NCI-H2227 treated with DMSO at 0.1 percent for 48 hours (cell line): ENCODE measurements at regions not wholly inside any gene's neighbourhood (a gene's known extent, or its start where the extent isn't known, plus 50 kb on each side); places are given as distances from the start of the nearest gene placed in this dataset.
"Not testable (repeated sequence)": the region's sequence is repeated elsewhere in the genome, so short reads cannot be mapped to it uniquely, and the experiment has no call there.

Experiments
- DNase-seq: peaks from one replicate; lab custom pipeline; 2025; lab: John Stamatoyannopoulos, UW

- no peak for DNase-seq
These were observed 212.7 kb downstream of the TPBG start for GRCh38 chr6:82576284-82576683.

GRCh38 chr6:82584194-82584695 lies 220.6 kb downstream of the TPBG start:
- no peak for DNase-seq

- DNase-seq = no peak
These were observed 221.2 kb downstream of the TPBG start for GRCh38 chr6:82584856-82585255.

- DNase-seq = no peak
These were observed 224.4 kb downstream of the TPBG start for GRCh38 chr6:82588020-82588419.

DNA sequence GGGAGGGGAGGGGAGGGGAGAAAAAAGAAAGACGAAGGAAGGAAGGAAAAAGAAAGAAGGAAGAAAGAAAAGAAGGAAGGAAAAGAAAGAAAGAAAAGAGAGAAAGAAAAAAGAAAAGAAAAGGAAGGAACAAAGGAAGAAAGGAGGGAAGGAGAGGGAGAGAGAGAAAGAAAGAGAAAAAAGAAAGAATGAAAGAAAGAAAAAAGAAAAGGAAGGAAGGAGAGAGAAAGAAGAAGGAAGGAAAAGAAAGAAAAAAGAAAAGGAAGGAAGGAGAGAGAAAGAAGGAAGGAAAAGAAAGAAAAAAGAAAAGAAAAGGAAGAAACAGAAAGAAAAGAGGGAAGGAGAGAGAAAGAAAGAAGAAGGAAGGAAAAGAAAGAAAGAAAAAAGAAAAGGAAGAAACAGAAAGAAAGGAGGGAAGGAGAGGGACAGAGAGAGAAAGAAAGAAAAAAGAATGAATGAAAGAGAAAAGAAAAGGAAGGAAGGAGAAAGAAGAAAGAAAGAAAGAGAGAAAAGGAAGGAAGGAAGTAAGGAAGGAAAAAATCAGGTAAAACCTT lies 225.3 kb downstream of the TPBG start:
- no peak for DNase-seq

DNA sequence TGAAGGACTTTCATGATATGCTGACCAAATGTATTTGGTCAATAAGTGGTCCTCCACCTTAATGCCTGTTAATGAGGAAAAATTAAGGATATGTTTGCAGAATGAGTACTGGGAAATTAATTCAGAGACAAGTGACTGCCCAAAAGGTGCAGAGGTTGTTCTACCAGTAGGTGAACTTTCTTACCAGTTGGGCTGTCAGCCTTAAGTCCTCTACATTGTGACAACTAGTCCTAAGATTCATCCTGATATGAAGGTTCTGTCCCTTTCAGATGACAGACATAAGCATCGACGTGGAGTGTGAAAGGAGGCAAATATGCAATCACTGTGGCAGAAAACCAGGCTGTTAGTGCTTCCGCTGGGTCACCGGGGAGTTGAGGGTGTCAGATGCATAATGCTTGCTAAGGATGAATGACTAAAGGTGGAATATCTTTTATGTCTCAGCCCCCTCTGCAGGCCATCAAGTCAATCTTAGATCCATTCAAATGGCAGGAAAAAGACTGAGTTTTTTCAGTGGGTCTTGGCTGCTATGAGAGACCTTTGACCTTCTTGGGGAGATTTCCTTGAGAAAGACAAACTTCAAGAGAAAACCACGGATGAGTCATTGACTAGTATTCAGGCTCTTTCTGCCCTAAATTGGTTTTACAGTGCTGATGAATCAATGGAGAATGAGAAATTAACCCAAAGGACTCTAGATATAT lies 226.0 kb downstream of the TPBG start:
- DNase-seq = no peak

- DNase-seq = no peak
These were observed 233.6 kb downstream of the TPBG start for GRCh38 chr6:82597201-82597600.

DNA sequence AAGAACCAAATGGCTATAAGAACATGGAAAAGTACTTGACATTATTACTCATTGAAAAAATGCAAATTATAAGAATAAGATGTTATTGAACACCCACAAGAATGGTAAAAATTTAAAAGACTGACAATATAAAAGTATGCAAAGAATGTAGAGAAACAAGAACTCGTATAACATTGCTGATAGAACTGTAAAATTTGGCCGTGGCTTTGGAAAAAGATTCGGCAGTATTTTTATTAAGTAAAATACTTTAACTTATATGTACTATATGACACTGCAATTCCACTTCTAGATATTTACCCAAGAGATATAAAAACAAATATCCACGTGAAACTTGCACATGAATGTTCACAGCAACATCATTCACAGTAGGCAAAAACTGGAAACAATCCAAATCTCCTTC lies 239.2 kb downstream of the TPBG start:
- DNase-seq = no peak

DNA sequence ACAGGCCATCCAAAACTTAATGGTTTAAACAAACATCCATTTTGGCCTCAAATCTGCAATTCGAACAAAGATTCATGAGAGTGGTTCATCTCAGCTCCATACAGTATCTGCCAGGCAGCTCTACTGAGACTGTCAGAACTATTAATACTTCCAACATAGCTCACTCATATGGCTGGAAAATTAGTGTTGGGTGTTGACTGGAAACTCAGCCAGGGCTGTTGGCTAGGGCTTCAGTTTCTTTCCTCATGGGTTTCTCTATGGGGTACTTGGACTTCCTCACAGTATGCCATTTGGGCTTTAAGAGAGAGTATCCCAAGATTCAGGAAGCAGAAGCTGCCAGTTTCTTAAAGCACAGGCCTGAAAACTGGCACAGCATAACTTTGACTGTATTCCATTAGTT lies 240.3 kb downstream of the TPBG start:
- no peak for DNase-seq

- no peak for DNase-seq
These were observed 244.5 kb downstream of the TPBG start for GRCh38 chr6:82607998-82608725.

- no peak for DNase-seq
These were observed 245.2 kb downstream of the TPBG start for GRCh38 chr6:82608781-82609180.

- DNase-seq = no peak
These were observed 248.1 kb downstream of the TPBG start for GRCh38 chr6:82611751-82612150.

- DNase-seq = no peak
These were observed 248.9 kb downstream of the TPBG start for GRCh38 chr6:82612475-82613039.

- no peak for DNase-seq
These were observed 250.9 kb downstream of the TPBG start for GRCh38 chr6:82614518-82614917.

DNA sequence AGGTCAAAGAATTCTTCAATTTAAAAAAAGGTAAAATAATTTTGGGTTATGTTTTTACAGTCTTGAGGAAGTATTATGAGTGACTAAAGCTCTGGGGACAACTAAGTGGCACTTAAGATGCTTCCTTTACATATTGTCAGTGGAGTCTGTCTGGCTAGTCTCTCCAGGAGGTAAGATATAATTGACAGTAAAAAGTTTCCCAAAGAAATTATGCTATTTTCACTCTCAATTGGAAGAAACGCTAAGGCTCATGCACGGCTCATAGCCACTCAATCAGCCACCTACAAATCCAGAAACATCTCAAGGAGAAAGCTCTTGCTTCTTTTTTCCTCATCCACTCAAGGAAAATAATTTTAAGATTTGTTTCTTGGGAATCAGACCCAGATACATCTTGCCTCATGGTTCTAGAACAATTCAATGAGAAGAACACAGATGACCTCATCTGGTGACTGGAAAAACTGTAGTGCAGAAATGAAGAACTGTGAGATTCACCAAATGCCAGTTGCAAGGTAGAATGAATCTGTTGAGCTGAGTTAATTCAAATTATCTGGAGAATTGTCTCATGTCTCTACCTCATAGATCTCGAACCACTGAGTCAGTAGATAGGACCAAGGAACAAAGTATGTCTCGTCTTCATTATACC lies 252.9 kb downstream of the TPBG start:
- DNase-seq = no peak

DNA sequence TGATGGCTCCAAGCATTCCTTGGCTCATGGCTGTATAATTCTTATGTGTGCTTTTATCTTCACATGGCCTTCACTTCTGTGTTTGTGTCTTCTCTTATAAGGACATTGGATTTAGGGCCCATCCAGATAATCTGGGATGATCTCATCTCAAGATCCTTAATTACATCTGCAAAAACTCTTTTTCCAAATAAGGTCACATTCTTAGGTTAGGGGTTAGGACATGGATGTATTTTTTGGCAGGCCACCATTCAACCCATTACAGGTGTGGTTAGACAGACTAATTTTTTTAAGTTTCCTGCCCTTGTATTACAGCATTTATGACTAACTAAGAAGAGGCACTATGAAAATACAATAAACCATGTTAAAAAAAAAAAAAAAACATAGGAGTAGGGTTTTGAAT lies 254.0 kb downstream of the TPBG start:
- DNase-seq = no peak

DNA sequence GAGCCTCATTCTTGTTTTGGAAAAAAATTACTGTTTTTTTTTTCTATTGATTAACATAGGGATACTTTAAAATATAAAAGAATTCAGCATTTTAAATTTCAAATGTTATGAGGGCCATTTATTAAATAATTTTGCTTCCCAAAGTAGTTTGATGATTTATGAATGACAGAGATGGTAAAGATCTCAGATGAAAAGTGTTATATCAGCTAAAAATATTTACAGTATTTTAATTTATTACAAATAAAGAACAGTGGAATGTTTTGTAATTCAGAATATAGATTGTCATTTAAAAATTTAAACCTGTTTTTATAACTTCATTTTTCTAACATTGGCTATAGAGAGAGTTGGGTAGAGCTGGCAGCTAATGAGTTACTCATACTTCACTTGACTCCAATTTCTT lies 256.0 kb downstream of the TPBG start:
- no peak for DNase-seq

- DNase-seq = no peak
These were observed 258.8 kb downstream of the TPBG start for GRCh38 chr6:82622461-82622860.

- no peak for DNase-seq
These were observed 260.6 kb downstream of the TPBG start for GRCh38 chr6:82624251-82624650.

- DNase-seq = not testable (repeated sequence)
These were observed 263.3 kb downstream of the TPBG start for GRCh38 chr6:82626946-82627345.

DNA sequence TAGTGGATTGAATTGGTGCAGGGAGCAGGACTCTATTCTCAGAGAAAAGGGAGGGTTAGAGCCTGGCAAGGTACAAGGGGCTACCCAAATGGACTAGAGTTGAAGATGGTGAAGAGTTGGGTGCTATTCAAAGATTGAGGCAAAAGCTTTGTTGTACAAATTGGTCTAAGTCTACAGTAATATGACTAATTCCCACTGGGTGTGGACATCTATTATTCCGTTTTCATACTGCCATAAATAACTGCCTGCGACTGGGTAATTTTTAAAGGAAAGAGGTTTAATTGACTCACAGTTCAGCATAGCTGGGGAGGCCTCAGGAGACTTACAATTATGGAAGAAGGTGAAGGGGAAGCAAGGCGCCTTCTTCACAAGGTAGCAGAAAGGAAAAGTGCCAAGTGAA lies 266.3 kb downstream of the TPBG start:
- DNase-seq = no peak

DNA sequence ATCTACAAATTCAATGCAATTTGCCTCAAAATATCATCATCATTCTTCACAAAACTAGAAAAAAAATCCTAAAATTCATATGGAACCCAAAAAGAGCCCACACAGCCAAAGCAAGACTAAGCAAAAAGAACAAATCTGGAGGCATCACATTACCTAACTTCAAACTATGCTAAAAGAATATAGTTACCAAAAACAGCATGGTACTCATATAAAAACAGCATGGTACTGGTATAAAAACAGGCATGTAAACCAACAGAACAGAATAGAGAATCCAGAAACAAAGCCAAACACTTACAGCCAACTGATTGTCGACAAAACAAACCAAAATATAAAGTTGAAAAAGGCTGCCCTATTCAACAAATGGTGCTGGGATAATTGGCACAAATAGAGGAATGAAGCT lies 278.1 kb downstream of the TPBG start:
- DNase-seq = no peak
